HG03095 (cell line): ENCODE measurements at regions not wholly inside any gene's neighbourhood (a gene's known extent, or its start where the extent isn't known, plus 50 kb on each side); places are given as distances from the start of the nearest gene placed in this dataset.

Source experiments
- ATAC-seq: cut with Tn5 transposase; IDR thresholded peaks from one replicate; pipeline ENCODE4 v1.9.1; 2021; ENCODE audit warnings: moderate library complexity; ENCODE audit not compliant: unreplicated experiment

DNA sequence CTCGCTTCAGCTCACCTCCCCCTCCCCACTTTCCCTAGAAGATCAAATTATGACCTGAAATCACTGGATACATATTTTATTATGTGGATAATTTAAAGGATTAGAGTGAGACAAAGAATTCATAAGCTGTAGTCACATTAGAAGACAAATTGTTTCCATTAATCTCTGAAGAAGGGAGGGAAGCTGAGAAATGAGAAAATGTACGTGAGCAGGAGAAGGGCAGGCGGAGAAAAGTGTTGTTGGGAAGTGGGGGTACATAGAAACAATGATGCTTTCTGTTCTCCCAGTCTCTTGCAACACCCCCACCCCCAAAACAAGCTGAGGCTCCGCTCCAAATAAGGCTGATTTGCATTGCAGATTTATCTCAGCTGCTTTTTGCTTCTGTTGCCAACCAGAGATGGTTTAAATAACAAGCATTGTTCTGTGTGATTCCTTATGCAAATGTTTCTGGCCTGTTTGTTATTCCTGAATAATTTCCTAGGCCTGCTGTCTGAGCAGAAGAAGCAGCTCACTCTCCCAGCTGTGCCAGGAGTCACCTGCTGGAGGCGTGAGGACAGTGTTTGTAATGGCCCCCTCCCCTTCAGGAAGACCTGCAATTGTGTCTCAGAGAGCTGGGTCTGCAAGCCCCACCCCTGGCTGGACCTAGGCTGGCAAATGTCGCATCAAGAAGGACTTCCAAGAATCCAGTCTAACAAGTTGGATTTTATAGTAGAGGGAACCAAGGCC is 121.8 kb upstream of the TNR start:
- no peak for ATAC-seq

DNA sequence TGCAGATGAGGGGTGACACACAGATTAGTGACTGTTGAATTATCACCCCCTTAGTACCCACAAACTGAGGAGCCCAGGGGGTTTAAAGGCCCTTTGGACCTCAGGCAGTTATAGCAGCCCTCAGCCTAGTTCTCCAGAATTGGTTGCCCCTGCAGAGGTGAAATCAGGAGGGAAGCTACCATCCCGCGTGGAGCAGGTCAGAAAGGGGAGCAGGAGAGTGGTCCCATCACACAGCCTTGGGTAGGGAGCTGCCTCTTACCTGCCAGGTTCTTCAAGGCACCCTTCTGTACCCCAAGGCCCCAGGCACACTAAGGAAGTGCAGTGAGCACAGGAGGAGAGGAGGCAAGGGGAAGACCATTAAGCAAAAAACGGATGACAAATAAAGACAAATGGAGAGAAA is 121.2 kb upstream of the TNR start:
- no peak for ATAC-seq

DNA sequence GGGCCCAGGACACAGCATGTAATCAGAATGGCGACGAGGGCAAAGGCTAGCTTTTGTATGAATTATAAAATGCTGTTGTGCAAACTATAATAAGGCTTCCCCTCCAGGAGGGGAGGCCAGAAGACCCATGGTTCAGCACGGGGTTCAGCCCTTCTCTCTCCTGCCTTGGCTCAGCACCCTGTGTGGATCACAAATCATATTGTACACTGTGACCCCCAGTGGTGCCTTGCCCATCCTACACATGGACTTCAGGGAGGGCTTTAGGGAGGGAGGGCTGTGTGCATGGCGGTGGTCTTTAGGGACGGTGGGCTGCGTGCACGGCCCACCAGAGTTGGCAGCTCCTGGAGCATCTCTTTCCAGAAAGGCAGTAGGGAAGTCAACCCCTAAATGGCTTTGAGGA is 120.8 kb upstream of the TNR start:
- ATAC-seq, result no peak

DNA sequence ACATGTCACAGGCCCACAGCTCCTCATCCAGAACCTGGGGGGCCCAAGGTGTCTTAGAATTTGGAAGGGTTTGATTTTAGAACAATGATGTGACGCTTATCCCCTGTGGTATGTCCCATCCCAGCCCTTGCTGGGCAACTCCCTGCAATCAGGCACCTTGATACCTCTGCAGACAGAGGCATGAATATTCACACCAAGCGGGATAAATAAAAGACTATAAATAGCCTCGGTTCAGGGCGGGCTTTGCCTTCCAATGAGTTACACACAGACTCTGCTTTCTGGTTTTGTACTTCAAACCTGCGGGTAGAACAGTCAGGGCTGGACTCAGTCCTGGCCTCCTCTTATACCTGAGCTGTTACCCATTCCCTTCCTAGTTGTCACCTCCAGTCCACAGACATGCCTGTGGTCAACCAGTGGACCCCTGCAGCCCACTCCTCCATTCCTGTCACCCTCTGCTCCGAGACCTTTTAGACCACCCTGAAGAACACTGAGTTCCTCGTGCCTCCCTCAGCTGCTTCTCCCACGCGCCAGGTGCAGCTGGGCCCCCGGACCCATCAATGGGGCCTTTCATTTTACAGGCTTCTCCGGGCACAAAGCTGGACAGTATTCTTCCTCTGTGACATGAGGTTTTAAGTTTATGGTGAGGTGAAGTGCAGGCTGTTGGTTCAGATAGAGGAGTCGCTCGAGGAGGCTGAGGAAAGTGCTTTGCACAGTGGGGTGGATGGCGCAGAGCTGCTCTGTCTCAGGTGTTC is 120.1 kb upstream of the TNR start:
- ATAC-seq, result no peak

DNA sequence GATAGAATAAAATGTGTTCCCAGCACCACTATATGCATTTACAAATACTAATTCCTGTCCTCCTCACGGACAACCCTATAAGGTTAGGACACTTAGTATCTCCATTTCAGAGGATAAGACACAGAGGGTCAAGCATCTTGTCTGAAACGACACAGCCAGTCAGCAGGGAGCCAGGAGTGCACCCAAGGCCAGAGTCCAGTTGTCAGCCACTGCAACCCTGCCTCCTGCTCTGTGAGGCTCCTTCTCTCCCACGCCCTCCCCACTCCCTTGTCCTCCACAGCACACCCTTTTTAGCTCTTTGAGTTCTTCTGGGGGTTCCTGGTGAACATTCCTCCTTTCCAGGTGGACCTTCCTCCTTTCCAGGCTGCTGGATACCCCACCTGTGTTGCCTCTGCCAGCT is 119.0 kb upstream of the TNR start:
- ATAC-seq, result no peak

DNA sequence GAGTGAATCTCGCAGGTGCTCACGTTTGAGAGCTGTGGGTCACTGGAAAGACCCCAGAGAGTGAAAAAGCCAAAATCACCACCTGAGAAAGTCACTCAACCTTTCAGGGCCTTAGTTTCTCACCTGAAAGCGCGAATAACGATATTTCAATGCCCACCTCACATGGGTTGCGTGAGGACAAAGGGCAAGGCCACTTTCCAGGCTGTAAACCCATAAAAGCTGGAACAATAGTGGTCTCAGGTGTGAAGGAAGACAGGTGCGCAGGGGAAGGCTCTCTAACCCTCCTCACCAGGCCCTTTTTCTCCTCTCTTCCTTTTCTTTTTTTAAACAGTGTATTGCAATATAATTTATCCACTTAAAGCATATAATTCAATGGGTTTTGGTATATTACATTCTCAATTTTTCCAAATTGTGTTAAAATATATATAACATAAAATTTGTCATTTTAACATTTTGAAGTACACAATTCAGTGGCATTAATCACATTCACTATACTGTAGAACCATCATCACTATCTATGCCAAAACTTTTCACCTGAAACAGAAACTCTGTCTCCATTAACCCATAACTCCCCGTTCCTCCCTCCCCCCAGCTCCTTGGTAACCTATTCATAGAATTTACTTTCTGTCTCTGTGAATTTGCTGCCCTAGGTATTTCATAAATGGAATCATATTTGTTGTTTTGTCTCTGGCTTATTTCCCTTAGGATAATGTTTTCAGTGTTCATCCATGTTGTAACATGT is 118.4 kb upstream of the TNR start:
- ATAC-seq, result no peak

DNA sequence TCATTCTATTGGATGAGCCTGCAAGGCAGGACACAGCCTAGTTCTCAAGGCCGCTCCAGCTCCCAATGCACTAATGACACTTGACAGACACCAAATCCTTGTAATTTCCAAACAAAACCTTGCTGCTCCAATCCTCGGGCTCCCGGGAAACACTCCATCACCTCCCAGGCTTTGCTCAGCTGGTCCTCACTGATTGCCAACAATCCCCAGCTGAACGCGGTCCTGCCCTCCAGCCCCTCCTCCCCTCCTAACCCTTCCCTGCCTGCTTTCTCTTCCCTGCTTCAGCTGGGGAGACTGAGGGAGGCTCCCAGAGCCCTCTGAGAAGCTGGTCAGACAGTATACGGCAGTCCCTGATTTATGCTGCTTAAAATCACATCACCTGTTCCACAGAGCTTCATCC is 114.4 kb upstream of the TNR start:
- ATAC-seq, result no peak

DNA sequence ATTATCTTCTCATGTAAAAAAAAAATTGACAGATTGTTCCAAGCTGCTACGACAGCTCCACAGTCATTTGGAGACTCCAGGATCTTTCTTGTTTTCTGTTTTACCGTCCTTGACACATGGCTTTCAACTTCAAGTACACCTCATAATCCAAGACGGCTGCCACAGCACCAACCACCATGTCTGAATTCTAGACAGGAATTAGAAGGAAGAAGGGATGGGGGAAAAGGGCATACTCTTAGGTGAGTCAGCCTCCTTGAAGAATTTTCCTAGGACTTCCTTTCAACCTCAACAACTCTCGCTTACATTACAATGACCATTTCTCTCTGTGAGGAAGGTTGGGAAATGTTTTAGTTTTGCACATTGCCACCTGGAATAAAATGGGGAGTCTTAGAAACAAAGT is 110.3 kb upstream of the TNR start:
- no peak for ATAC-seq

DNA sequence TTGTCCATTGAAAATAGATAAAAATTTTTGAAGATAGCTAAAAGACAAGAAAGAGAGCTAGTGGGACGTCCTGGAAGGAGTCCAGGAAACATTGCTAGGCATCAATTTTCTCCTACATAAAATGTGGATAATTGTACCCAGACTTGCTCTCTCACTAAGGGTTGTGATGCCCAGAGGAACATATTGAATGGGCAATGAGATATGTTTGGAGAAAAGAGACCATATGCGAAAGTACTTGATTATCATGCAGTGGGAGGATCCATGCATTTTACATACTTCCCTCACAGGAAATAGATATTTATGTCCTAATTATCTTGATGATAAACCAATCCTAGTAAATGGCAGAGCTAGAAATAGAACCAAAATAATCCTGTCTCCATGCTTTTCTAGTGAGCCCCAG is 108.4 kb upstream of the TNR start:
- ATAC-seq, result no peak

DNA sequence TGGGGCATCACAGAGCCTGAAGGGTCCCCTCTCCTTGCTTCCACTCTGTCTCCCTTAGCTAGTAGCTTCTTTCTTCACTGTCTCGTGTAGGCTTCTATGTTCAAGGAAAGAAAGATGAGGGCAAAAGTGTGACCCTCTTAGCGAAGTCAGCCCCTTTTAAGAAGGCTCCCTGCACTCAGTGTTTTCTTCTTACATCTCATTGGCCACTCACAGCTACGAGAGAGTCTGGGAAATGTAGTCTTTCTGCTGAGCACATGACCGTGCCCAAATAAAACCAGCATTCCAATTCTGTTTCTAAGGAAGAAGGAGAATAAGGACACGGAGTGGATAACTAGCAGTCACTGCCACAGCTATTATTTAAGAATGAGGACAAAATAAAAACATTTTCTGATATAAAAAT is 104.9 kb upstream of the TNR start:
- ATAC-seq, result no peak

DNA sequence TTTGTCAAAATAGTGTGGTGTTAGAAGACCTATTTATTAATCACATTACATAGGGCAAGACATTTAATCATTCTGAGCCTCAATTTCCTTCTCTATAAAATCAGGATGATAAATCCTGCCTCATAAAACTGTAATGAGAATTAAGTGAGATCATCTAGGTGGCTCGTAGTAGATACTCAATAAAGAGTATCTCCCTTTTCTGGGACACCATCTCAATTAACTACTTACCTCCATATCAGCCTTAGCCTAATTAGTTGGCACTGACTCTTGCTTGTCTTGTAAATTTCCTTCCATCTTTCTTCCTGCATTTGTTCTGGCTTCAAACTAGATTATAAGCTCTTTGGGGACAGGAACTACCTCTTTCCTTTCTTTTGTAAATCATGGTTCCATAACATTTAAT is 102.6 kb upstream of the TNR start:
- no peak for ATAC-seq

DNA sequence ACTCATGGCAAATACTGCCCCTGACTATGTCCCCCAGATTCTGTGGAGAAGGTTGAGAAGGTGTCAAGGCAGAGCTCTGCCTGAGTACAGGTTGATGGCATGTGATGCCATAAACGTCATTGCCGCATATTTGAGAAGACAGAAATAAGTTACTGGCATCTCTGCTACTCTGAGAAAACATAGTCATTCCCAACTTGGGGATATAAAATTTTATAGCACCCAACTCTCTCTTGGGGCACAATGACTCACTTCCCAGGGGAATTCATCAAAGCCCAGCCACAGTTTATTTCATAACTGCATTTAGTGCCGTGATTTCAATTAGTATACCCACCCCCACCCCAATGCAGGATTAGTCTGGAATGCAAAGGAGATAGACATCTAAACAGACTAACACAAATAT is 101.9 kb upstream of the TNR start:
- ATAC-seq, result no peak

DNA sequence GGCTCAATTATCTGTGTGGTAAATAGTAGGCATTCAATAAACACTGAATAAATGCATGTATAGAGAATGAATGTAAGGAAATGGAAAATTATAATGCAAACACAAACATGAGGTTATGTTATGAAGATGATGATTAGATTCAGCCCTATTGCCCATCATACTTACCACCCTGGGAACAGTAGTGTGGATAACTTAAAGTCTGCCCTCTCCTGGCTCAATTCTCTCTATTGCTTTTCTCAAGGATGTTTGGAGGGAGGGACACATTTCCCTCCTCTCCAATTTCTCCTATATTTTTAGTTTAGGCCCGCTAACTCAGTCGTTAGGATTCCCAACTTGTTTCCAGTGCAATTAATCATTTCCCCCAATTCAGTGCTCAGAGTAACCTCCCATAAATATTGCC is 101.5 kb upstream of the TNR start:
- ATAC-seq, result no peak

DNA sequence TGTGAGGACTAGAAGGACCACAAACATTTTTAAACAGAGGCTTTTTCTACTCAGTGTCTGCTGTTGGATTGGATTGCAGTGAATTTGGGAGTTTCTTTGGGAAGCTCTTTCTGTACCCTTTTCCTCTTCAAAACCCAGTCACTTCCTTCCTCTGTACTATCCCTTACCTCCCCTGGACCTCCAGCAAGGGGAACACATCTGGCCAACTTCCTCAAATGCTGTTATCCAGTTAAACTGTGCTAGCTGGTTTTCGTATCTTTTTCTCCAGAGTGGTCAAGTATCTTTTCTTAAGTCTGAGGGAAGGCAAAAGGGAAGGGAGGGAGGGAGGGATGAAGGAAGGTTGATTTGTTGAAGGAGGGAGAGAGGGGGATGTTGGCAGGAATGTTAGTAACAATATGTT is 99.2 kb upstream of the TNR start:
- no peak for ATAC-seq

DNA sequence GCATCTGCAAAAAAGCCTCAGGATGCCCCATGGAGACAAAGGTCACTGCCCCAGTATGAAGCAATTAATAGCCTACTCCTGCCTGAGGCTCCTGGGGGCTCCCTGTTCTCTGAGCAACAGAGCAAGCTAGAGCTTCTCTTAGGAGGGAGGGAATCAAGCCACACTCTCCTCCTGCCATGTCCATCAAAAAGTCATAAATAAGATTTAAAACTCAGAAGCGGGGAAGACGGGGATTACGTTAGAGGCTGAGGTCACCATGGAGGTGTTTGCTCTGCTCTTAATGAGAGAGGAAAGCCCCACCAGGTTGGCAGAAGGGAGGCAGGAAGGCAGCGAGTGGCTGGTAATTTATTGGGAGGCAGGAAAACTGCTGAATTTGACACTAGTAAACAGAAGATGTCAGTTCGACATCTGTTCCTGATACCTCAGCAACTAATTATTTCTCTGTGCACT is 98.4 kb upstream of the TNR start:
- ATAC-seq, result no peak

DNA sequence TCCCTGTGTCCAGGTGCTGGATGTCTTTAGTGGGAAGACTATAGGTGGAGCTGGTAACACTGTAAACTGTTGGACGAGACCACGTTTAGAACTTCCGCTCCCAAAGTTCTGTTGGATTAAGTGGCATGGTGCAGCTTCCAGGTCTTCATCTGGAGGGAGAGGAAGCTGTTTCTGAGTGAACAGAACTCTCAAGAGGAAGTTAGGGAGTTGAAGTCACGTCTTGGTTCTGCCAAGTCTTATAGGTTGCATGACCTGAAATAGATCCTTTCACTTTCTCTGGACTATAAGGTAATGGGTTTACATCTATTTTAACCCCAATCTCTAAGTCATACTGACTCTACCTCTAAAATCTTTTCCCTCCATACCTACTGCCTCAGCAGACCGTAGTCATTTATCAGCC is 97.4 kb upstream of the TNR start:
- ATAC-seq, result no peak

DNA sequence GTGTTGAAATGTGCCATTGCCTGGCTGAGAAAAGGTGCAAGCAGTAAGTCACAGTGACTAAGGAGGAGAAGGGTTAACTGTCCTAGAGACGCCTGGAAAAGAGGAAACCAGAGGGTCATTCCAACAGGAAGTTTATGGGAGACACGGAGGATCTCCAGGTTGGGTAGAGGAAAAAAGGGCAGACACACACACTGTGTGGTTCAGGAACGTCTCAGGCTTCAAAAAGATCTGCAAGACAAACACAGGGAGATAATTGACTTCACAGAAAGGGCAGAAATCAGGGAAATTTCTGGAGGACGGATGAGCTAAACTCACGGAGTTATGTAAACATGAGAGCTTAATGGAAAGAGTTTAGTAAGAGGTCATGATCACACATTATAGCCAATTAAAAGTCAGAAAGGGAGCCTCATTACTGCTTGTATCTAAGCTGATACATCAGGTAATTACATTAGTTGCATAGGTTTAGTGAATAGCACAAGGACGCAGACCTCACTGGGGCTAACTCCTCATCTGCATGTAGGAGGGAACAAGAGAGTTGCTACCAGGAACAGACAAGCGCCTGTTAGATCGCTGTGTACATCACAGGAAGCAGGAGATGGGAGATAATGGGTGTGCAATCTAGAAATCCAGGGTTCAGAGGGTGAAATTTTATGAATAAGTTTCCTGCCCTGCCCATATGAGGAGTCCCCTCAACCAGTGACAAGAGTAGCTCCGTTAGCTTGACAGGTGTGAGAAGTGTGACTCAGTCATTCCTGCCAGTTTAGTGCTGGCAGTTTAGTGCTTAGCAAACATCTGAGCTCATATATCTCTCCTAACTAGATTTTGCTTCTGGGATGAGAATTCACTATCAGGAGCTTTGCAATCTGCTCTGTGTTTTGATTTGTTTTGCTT is 96.6 kb upstream of the TNR start:
- no peak for ATAC-seq

DNA sequence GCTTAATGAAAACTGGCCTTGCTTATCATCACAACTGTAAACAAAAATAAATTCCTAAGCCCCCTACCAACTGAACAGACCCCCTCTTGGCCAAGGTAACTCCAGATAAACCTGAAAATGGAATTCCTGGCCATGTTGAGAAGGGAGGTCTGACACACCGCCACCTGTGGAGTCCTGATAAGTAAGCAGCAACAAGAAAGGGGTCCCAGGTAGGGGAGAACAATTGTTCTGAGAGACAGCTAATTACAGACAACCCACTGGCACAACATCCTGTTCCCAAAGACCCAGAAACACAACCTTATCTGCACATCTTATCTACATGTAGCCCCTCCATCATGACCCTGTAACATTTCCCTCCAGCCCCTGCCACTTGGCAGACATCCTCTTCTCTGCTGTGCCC is 91.2 kb upstream of the TNR start:
- ATAC-seq, result no peak

DNA sequence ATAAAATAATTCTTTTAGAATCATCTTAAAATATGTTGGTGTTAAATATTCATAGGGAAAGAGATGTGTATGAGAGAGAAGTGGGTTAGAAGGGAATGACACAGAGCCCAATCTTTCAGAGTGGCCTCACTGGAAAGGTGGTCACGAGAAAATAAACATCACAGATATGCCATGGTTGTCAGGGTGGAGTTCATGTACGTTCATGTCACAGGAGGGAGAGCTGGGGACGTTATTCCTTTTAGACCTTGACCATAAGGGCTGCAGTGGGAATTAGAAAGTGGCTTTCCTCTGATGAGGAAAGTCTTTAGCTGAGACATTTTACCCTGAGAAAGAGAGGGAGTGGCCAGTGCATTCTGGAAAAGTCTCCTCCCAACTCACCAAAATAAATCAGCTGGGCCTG is 90.6 kb upstream of the TNR start:
- no peak for ATAC-seq

DNA sequence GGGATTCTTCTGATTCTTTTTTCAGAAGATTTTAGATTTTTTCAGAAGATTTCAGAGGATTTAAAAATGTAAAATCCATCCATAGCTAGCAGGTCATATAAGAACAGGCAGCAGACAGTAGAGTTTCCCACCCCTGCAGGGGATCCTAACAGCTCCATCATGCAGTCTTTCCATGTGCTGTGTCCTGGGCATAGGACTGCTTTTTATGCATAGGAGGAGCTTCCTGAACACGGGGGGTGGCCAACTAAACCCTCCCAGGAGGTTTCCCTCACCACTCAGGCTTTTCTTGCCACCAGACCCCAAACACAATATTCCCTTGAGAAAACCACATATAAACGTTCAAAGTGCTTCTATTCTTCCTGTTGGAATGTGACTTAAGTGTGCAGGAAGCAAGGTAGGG is 90.1 kb upstream of the TNR start:
- no peak for ATAC-seq

DNA sequence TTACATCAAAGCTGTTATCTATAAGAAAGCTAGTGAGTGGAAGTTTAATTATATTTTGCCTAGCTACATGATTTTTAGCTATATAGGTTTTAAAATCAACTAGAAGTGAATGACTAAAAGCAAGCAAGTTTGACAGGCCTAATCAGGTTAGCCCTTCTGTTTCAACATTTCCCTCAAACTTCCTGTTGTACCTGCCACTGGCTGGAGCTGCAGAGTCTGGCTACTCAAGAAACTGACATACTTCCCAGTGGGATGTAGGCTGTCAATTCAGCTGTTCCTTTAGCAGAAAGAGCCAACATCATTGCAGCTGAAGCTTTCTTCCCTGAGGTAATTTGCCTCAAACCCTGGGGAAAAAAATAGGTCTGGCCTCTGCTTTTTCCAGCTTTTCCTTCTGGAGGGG is 87.1 kb upstream of the TNR start:
- ATAC-seq, result no peak
